SU-DHL-6 (cell line): ENCODE measurements at regions not wholly inside any gene's neighbourhood (a gene's known extent, or its start where the extent isn't known, plus 50 kb on each side); places are given as distances from the start of the nearest gene placed in this dataset.

Experiments
- CTCF ChIP-seq: fragments of 200-600 bp; sonication (generic); IDR thresholded peaks from one replicate; pipeline ENCODE4 v1.5.1; 2017; ENCODE audit warnings: antibody characterized with exemption, mild to moderate bottlenecking, low read length, moderate library complexity; ENCODE audit not compliant: insufficient read depth, poor library complexity, severe bottlenecking
- EZH2phosphoT487 ChIP-seq: fragments of 200-600 bp; sonication (generic), shearing (Covaris generic); conservative IDR thresholded peaks from 2 replicates; pipeline ENCODE4 v1.6.1; 2018; ENCODE audit warnings: mild to moderate bottlenecking, antibody characterized with exemption, low read length, moderate library complexity, mixed read lengths

GRCh38 chr4:17109126-17109525, 210.7 kb upstream of the LDB2 start:
- no peak for TF ChIP-seq EZH2phosphoT487
- TF ChIP-seq CTCF = no peak
